Upper lobe of right lung (tissue), 1 donor: ENCODE measurements at regions not wholly inside any gene's neighbourhood (a gene's known extent, or its start where the extent isn't known, plus 50 kb on each side); places are given as distances from the start of the nearest gene placed in this dataset.
"Not testable (repeated sequence)": the region's sequence is repeated elsewhere in the genome, so short reads cannot be mapped to it uniquely, and the experiment has no call there.

Experiments
- ATAC-seq: fragments of 200-7000 bp; cut with Tn5 transposase; one replicate; pipeline ENCODE4 v1.9.1; 2020; ENCODE audit warnings: mild to moderate bottlenecking, moderate library complexity
- DNase-seq: peaks from one replicate; pipeline ENCODE4 v3.0.0-alpha.2; 2020
- H3K27ac ChIP-seq: fragments of 200-600 bp; one replicate; pipeline ENCODE4 v1.8.0; 2022
- H3K27me3 ChIP-seq: fragments of 200-600 bp; one replicate; pipeline ENCODE4 v1.8.0; 2022; ENCODE audit warnings: mild to moderate bottlenecking
- H3K36me3 ChIP-seq: fragments of 200-600 bp; one replicate; pipeline ENCODE4 v1.8.0; 2022
- H3K4me1 ChIP-seq: fragments of 200-600 bp; one replicate; pipeline ENCODE4 v1.8.0; 2022
- H3K4me3 ChIP-seq: fragments of 200-600 bp; one replicate; pipeline ENCODE4 v1.8.0; 2022; ENCODE audit warnings: mild to moderate bottlenecking
- H3K9me3 ChIP-seq: fragments of 200-600 bp; one replicate; pipeline ENCODE4 v1.8.0; 2022
- intact Hi-C: fragments of 100-400 bp; cut with DNase I; formaldehyde crosslinking; loops from one replicate; pipeline ENCODE4 v1.11.0; 2022
- TF ChIP-seq, protein P1 (sequence below): fragments of 200-600 bp; IDR thresholded peaks from one replicate; pipeline ENCODE4 v1.8.0; 2022; ENCODE audit warnings: antibody characterized with exemption
- donor health status: DM: no; HTN: yes; CAD: no; lungs with severe emphysema.

DNA sequence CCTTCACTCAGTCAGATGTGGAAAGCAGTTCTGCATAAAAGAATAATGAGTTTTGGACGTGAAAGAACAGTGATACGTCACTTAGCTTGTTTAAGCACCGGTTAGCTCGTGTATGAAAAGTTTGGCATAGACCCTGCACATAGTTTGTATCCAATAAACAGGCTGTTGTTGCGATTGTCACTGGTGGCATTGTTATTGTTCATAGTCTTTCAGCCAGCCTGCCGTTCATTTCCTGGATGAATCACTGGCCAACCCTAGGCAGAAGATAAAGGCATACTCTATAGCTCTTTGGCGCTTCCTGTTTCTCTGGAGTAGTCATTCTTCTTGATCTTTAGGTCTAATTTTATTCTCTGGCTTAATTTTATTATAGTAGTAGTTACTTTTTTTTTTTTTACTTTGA, 57.8 kb upstream of the ANKRD30A start:
- DNase-seq (no peak), ATAC-seq (no peak)
- TF ChIP-seq, protein P1, sequence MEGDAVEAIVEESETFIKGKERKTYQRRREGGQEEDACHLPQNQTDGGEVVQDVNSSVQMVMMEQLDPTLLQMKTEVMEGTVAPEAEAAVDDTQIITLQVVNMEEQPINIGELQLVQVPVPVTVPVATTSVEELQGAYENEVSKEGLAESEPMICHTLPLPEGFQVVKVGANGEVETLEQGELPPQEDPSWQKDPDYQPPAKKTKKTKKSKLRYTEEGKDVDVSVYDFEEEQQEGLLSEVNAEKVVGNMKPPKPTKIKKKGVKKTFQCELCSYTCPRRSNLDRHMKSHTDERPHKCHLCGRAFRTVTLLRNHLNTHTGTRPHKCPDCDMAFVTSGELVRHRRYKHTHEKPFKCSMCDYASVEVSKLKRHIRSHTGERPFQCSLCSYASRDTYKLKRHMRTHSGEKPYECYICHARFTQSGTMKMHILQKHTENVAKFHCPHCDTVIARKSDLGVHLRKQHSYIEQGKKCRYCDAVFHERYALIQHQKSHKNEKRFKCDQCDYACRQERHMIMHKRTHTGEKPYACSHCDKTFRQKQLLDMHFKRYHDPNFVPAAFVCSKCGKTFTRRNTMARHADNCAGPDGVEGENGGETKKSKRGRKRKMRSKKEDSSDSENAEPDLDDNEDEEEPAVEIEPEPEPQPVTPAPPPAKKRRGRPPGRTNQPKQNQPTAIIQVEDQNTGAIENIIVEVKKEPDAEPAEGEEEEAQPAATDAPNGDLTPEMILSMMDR, result no peak
- intact Hi-C loops, result no loop called here
- no peaks in the 10 kb centered on the region for H3K9me3 ChIP-seq
- no peaks in the 10 kb centered on the region for H3K4me1 ChIP-seq
- H3K27me3 ChIP-seq, result no peaks in the 10 kb centered on the region
- H3K27ac ChIP-seq, result no peak overlapping the region
- H3K4me3 ChIP-seq, result no peak overlapping the region
- H3K36me3 ChIP-seq, result no peaks in the 10 kb centered on the region

DNA sequence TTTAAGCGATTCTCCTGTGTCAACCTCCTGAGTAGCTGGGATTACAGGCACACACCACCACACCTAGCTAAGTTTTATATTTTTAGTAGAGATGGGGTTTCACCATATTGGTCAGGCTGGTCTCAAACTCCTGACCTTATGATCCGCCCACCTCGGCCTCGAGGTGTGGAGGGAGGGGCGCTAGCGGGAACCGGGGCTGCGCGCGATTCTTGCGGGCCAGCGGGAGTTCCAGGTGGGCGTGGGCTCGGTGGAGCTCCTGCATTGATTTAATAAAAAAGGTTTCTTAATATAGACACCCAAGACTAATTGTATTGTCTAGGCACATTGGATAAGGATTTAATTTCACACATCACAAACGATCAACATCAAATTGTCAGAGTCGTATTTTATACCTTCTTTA, 63.1 kb upstream of the ANKRD30A start:
- intact Hi-C loops, DNase-seq, H3K27ac ChIP-seq, H3K27me3 ChIP-seq, ATAC-seq, H3K9me3 ChIP-seq, H3K4me3 ChIP-seq, H3K36me3 ChIP-seq, H3K4me1 ChIP-seq: not testable (repeated sequence)

DNA sequence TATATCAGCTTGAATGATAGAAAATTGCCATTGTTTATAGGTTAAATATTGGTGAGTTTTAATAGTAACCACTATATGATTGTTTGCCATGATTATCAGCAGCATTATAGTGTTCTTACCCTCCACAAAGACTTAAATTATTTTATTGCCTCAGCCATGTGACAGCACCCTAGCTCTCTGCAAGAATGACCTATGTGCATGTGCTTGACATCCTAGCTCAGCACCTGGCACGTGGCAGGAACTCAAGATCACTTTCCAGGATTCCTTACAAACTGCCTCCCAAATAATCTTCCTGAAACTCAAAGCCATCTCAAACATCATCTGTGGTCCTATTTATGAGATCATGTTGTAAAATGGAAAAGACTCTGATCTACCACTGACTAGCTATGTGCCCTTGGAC, 68.1 kb upstream of the ANKRD30A start:
- Histone ChIP-seq H3K27me3 (no peaks in the 10 kb centered on the region), H3K27ac (no peak overlapping the region), H3K36me3 (no peaks in the 10 kb centered on the region), H3K9me3 (no peaks in the 10 kb centered on the region), H3K4me1 (no peaks in the 10 kb centered on the region), H3K4me3 (no peak overlapping the region)
- TF ChIP-seq, protein P1, result no peak
- intact Hi-C loops, result no loop called here
- ATAC-seq (no peak), DNase-seq (no peak)

DNA sequence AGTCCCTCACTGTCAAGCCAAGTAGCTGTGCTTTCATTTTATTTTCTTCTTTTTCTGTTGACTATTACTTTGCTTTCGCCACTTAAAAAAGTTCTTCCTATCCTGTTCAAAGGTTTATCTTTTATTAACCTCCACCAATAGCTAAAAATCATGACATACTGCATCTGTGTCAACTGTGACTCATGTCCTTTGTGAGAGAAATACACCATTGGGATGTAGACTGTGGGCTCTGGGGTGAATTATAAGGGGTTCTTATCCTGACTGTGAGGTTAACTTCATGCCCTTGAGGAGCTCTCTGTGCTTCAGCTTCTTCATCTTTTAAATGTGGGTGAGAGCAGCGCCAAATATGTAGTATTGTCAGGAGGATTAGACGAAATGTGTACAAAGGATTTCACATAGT, 71.9 kb upstream of the ANKRD30A start:
- no peak for ATAC-seq

DNA sequence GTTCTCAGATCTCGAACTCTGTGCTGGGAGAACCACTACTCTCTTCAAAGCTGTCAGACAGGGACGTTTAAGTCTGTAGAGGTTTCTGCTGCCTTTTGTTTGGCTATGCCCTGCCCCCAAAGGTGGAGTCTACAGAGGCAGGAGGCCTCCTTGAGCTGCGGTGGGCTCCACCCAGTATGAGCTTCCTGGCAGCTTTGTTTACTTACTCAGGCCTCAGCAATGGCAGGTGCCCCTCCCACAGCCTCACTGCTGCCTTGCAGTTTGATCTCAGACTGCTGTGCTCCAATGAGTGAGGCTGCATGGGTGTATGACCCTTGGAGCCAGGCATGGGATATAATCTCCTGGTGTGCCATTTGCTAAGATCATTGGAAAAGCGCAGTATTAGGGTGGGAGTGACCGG, 75.4 kb upstream of the ANKRD30A start:
- H3K27ac ChIP-seq, DNase-seq, ATAC-seq, H3K4me3 ChIP-seq, H3K4me1 ChIP-seq, H3K27me3 ChIP-seq, H3K36me3 ChIP-seq, intact Hi-C loops, H3K9me3 ChIP-seq: not testable (repeated sequence)

More for the DNA sequence above, 71.9 kb upstream of the ANKRD30A start:
- H3K4me3 ChIP-seq, result no peak overlapping the region
- H3K36me3 ChIP-seq, result no peaks in the 10 kb centered on the region
- H3K27me3 ChIP-seq, result no peaks in the 10 kb centered on the region
- DNase-seq, result no peak
- H3K27ac ChIP-seq, result no peak overlapping the region
- H3K4me1 ChIP-seq, result no peaks in the 10 kb centered on the region
- TF ChIP-seq, protein P1, result no peak
- intact Hi-C loops, result no loop called here
- no peaks in the 10 kb centered on the region for H3K9me3 ChIP-seq

DNA sequence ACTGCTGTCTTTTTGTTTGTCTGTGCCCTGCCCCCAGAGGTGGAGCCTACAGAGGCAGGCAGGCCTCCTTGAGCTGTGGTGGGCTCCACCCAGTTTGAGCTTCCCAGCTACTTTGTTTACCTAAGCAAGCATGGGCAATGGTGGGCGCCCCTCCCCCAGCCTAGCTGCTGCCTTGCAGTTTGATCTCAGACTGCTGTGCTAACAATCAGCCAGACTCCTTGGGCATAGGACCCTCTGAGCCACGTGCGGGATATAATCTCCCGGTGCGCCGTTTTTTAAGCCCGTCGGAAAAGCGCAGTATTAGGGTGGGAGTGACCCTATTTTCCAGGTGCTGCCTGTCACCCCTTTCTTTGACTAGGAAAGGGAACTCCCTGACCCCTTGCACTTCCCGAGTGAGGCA, 81.1 kb upstream of the ANKRD30A start:
- H3K27me3 ChIP-seq, DNase-seq, H3K4me3 ChIP-seq, H3K4me1 ChIP-seq, ATAC-seq, H3K36me3 ChIP-seq, H3K27ac ChIP-seq, intact Hi-C loops, H3K9me3 ChIP-seq: not testable (repeated sequence)

DNA sequence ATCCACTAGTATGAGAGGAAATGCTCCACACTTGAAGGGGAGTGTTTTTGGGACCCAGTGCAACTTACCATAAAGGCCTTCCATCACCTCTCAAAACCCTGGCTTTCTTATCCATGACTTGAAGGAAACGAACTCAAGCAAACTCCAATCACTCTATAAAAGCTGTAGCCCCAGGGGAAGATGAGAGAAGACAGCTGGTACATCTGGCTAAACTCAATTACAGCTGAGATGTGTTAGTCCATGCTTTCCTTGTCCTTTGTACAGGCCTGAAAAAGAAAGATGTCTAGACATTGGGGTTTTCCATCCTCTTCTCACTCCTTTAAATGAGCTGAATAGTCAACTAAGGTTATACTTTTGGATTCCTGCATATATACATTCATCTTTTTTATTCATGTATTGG, 89.5 kb upstream of the ANKRD30A start:
- Histone ChIP-seq H3K4me1 (no peaks in the 10 kb centered on the region), H3K9me3 (no peaks in the 10 kb centered on the region), H3K27ac (no peak overlapping the region), H3K36me3 (no peaks in the 10 kb centered on the region), H3K27me3 (no peaks in the 10 kb centered on the region), H3K4me3 (no peak overlapping the region)
- ATAC-seq, result no peak
- DNase-seq, result no peak
- TF ChIP-seq, protein P1, result no peak
- intact Hi-C loops, result no loop called here
